Ishikawa (cell line): ENCODE measurements at regions not wholly inside any gene's neighbourhood (a gene's known extent, or its start where the extent isn't known, plus 50 kb on each side); places are given as distances from the start of the nearest gene placed in this dataset.

Experiments
- CEBPB ChIP-seq: IDR thresholded peaks from 2 replicates; pipeline ENCODE4 v1.6.1; 2012
- CREB1 ChIP-seq: IDR thresholded peaks from 2 replicates; pipeline ENCODE4 v1.6.1; 2012; ENCODE audit warnings: low read depth
- EGR1 ChIP-seq: IDR thresholded peaks from 2 replicates; pipeline ENCODE4 v1.6.1; 2012
- EP300 ChIP-seq: IDR thresholded peaks from 2 replicates; pipeline ENCODE4 v1.6.1; 2012; ENCODE audit warnings: borderline replicate concordance
- FOXM1 ChIP-seq: IDR thresholded peaks from 2 replicates; pipeline ENCODE4 v1.6.1; 2012; ENCODE audit warnings: low read depth, borderline replicate concordance
- MAX ChIP-seq: IDR thresholded peaks from 2 replicates; pipeline ENCODE4 v1.6.1; 2012
- NFIC ChIP-seq: IDR thresholded peaks from 2 replicates; pipeline ENCODE4 v1.6.1; 2012
- RAD21 ChIP-seq: IDR thresholded peaks from 2 replicates; pipeline ENCODE4 v1.6.1; 2012; ENCODE audit warnings: low read depth
- REST ChIP-seq: IDR thresholded peaks from 2 replicates; pipeline ENCODE4 v1.6.1; 2012; ENCODE audit warnings: low read depth, mild to moderate bottlenecking
- TAF1 ChIP-seq: IDR thresholded peaks from 2 replicates; pipeline ENCODE4 v1.6.1; 2012; ENCODE audit warnings: low read depth, mild to moderate bottlenecking
- TEAD4 ChIP-seq: IDR thresholded peaks from 2 replicates; pipeline ENCODE4 v1.6.1; 2012
- YY1 ChIP-seq: IDR thresholded peaks from 2 replicates; pipeline ENCODE4 v1.6.1; 2012; ENCODE audit warnings: low read depth

DNA sequence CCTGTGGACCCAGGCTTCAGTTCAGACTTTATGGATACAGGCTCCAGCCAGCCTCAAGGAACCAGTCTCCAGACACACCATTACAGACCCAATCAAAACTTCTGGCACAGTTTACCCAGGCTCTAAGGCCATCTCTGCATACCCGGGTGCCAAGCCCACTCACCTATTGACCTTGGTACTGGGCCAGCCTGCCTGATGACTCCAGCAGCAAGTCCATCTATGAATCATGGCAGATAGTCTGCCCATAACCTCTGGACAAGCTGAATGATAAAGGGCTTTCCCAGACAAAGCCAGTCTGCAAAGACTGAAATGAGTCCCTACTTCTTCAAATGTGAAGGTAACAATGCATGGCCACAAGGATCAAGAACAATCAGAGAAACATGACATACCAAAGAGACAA lies 1327.1 kb upstream of the C9orf72 start:
- no peak for TF ChIP-seq TAF1
- TF ChIP-seq EP300: no peak
- TF ChIP-seq REST: no peak
- no peak for TF ChIP-seq CEBPB
- TF ChIP-seq FOXM1: no peak
- no peak for TF ChIP-seq NFIC
- no peak for TF ChIP-seq MAX
- no peak for TF ChIP-seq YY1
- no peak for TF ChIP-seq RAD21
- no peak for TF ChIP-seq EGR1
- no peak for TF ChIP-seq CREB1
- TF ChIP-seq TEAD4: no peak
